HL-60/S4 treated with retinoic acid at 250 ng/mL for 4 days and 3 days (cell line): ENCODE measurements at regions not wholly inside any gene's neighbourhood (a gene's known extent, or its start where the extent isn't known, plus 50 kb on each side); places are given as distances from the start of the nearest gene placed in this dataset.

Source experiments
- in situ Hi-C: fragments of 300-500 bp; cut with MboI; formaldehyde crosslinking; loops from 2 replicates; pipeline ENCODE4 v1.7.0; 2022; ENCODE audit warnings: low sequenced_read_pairs

- in situ Hi-C loops = loop anchor here (25.0 kb wide), 1 partner anchor 772 kb away; no protein-coding TSS in a partner anchor
Observed at GRCh38 chr11:69884286-69884685, 65.1 kb upstream of the FGF3 start.

GRCh38 chr11:69884751-69885150 is 65.5 kb upstream of the FGF3 start:
- in situ Hi-C loops = loop anchor here (25.0 kb wide), 1 partner anchor 772 kb away; no protein-coding TSS in a partner anchor

- in situ Hi-C loops = loop anchor here (25.0 kb wide), 1 partner anchor 775 kb away; no protein-coding TSS in a partner anchor
Observed at GRCh38 chr11:69887330-69887729, 68.1 kb upstream of the FGF3 start.

GRCh38 chr11:69887841-69888427 is 68.7 kb upstream of the FGF3 start:
- in situ Hi-C loops = loop anchor here (25.0 kb wide), 1 partner anchor 776 kb away; no protein-coding TSS in a partner anchor

GRCh38 chr11:69888483-69889181 is 69.4 kb upstream of the FGF3 start:
- in situ Hi-C loops = loop anchor here (25.0 kb wide), 1 partner anchor 776 kb away; no protein-coding TSS in a partner anchor

- in situ Hi-C loops = loop anchor here (10.0 to 25.0 kb wide), 2 partner anchors 205 to 777 kb away; no protein-coding TSS in a partner anchor
Observed at GRCh38 chr11:69889400-69890318, 70.4 kb upstream of the FGF3 start.

- in situ Hi-C loops = loop anchor here (10.0 to 25.0 kb wide), 2 partner anchors 206 to 778 kb away; no protein-coding TSS in a partner anchor
Observed at GRCh38 chr11:69890476-69890875, 71.3 kb upstream of the FGF3 start.

- in situ Hi-C loops = loop anchor here (10.0 to 25.0 kb wide), 2 partner anchors 207 to 779 kb away; no protein-coding TSS in a partner anchor
Observed at GRCh38 chr11:69891421-69892236, 72.4 kb upstream of the FGF3 start.

- in situ Hi-C loops = loop anchor here (10.0 to 25.0 kb wide), 2 partner anchors 208 to 780 kb away; no protein-coding TSS in a partner anchor
Observed at GRCh38 chr11:69892237-69892985, 73.2 kb upstream of the FGF3 start.

- in situ Hi-C loops = loop anchor here (10.0 to 25.0 kb wide), 2 partner anchors 208 to 781 kb away; no protein-coding TSS in a partner anchor
Observed at GRCh38 chr11:69892986-69893555, 73.9 kb upstream of the FGF3 start.

GRCh38 chr11:69893631-69894030 is 74.4 kb upstream of the FGF3 start:
- in situ Hi-C loops = loop anchor here (10.0 to 25.0 kb wide), 2 partner anchors 209 to 781 kb away; no protein-coding TSS in a partner anchor

GRCh38 chr11:69894181-69894611 is 75.0 kb upstream of the FGF3 start:
- in situ Hi-C loops = loop anchor here (10.0 to 25.0 kb wide), 2 partner anchors 209 to 782 kb away; no protein-coding TSS in a partner anchor

GRCh38 chr11:69894648-69895047 is 75.4 kb upstream of the FGF3 start:
- in situ Hi-C loops = loop anchor here (10.0 to 25.0 kb wide), 2 partner anchors 210 to 782 kb away; no protein-coding TSS in a partner anchor

GRCh38 chr11:69896250-69896649 is 77.0 kb upstream of the FGF3 start:
- in situ Hi-C loops = loop anchor here (10.0 to 25.0 kb wide), 2 partner anchors 211 to 784 kb away; no protein-coding TSS in a partner anchor

- in situ Hi-C loops = loop anchor here (10.0 to 25.0 kb wide), 2 partner anchors 213 to 786 kb away; no protein-coding TSS in a partner anchor
Observed at GRCh38 chr11:69898123-69898522, 78.9 kb upstream of the FGF3 start.

- in situ Hi-C loops = loop anchor here (10.0 to 25.0 kb wide), 3 partner anchors 215 to 788 kb away; no protein-coding TSS in a partner anchor
Observed at GRCh38 chr11:69899957-69900821, 81.0 kb upstream of the FGF3 start.

GRCh38 chr11:69900822-69901302 is 81.6 kb upstream of the FGF3 start:
- in situ Hi-C loops = loop anchor here (25.0 kb wide), 1 partner anchor 561 kb away; no protein-coding TSS in a partner anchor
